Prostate gland (tissue), 2 donors: ENCODE measurements at regions not wholly inside any gene's neighbourhood (a gene's known extent, or its start where the extent isn't known, plus 50 kb on each side); places are given as distances from the start of the nearest gene placed in this dataset.

ENCODE experiments used
- CTCF ChIP-seq, 4 experiments: fragments of 200-600 bp in 2 of 4; fragments of 450-650 bp in 2 of 4; sonication (generic) in 2 of 4; IDR thresholded peaks; 1 replicate in 3 of 4; 2 replicates in 1 of 4; pipeline ENCODE4 v1.5.1; 2016 to 2019; ENCODE audit warnings: antibody characterized with exemption in 4 of 4, mild to moderate bottlenecking in 2 of 4, moderate library complexity in 2 of 4
- POLR2AphosphoS5 ChIP-seq: sonication (generic); formaldehyde crosslinking; IDR thresholded peaks from one replicate; pipeline ENCODE4 v1.6.1; 2017; ENCODE audit warnings: antibody characterized with exemption

DNA sequence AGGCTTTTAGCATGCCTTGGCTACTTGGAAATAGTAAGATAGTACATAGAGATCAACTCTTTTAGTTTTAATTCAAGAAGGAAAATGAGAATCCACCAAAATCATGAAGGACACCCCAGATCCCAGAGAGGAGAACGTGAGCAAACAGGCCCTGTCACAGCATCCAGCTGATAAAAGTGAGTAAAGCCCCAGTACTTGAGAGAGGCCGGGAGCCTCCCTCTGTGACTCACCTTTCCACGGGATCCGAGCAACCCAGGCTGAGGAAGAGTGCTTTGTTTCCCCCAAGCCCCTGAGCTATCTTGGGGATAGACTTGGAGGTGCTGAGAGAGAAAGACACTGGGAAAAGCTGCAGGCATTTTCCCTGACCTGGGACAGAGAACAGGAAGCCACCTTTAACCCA is 238.6 kb downstream of the DUSP10 start:
- TF ChIP-seq CTCF (IDR thresholded peaks at IDR 0.05): no peak
- no peak for TF ChIP-seq POLR2AphosphoS5
